ENCODE measurements at regions not wholly inside any gene's neighbourhood (a gene's known extent, or its start where the extent isn't known, plus 50 kb on each side); places are given as distances from the start of the nearest gene placed in this dataset.

GRCh38 chr15:29887721-29888120, 65.5 kb upstream of the TJP1 start:
- TF ChIP-seq PCBP2 (optimal IDR thresholded peaks at IDR 0.05; ENCODE audit: low read depth, low read length, poor library complexity, severe bottlenecking), result no peak
- TF ChIP-seq EHMT2 (IDR thresholded peaks at IDR 0.05; ENCODE audit: borderline replicate concordance, low read depth, low read length), result no peak
- no peak for TF ChIP-seq ZNF761 (CRISPR knock-in tag; conservative IDR thresholded peaks at IDR 0.05)
- TF ChIP-seq GABPB1 (CRISPR knock-in tag; IDR thresholded peaks at IDR 0.05), result no peak
- TF ChIP-seq ZFP62 (CRISPR knock-in tag; IDR thresholded peaks at IDR 0.05), result no peak
